A549 (cell line): ENCODE measurements at regions not wholly inside any gene's neighbourhood (a gene's known extent, or its start where the extent isn't known, plus 50 kb on each side); places are given as distances from the start of the nearest gene placed in this dataset.

Experiments
- EP300 ChIP-seq, 2 experiments: fragments of >200 bp; sonication (Bioruptor Twin); formaldehyde crosslinking; IDR thresholded peaks; 2 replicates in 1 of 2; 3 replicates in 1 of 2; pipeline ENCODE4 v1.6.1; 2016 to 2017
- MAFK ChIP-seq: fragments of 450-650 bp; IDR thresholded peaks from 2 replicates; pipeline ENCODE4 v1.6.1; 2014; ENCODE audit not compliant: partially characterized antibody
- POLR2A ChIP-seq: IDR thresholded peaks from 2 replicates; pipeline ENCODE4 v1.6.1; 2012; ENCODE audit warnings: mild to moderate bottlenecking, low read length
- TF ChIP-seq, protein P1 (sequence below): fragments of >200 bp; sonication (Bioruptor Twin); formaldehyde crosslinking; IDR thresholded peaks from 3 replicates; pipeline ENCODE4 v1.5.1; 2016

DNA sequence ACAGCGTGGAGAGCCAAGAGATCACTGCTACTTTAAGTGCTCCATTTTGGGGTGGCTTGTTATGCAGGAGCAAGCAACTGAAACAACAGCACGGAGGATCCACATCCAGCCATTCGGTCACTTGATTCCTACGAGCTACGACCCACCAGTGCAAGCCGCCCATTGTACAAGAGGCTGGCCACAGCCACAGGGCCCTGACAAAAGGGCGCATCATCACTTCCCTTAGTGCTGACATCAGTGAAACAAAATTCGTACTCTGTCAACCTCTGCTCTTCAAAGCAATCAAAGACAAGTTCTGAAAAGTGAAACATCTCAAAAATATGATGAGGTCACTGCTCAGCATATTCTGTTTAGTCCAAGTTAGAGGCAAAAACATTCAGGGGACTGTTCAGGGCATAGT is 168.4 kb downstream of the GADD45G start:
- TF ChIP-seq POLR2A (no peak), MAFK (no peak), EP300 (IDR thresholded peaks at IDR 0.05) (no peak)
- TF ChIP-seq, protein P1, sequence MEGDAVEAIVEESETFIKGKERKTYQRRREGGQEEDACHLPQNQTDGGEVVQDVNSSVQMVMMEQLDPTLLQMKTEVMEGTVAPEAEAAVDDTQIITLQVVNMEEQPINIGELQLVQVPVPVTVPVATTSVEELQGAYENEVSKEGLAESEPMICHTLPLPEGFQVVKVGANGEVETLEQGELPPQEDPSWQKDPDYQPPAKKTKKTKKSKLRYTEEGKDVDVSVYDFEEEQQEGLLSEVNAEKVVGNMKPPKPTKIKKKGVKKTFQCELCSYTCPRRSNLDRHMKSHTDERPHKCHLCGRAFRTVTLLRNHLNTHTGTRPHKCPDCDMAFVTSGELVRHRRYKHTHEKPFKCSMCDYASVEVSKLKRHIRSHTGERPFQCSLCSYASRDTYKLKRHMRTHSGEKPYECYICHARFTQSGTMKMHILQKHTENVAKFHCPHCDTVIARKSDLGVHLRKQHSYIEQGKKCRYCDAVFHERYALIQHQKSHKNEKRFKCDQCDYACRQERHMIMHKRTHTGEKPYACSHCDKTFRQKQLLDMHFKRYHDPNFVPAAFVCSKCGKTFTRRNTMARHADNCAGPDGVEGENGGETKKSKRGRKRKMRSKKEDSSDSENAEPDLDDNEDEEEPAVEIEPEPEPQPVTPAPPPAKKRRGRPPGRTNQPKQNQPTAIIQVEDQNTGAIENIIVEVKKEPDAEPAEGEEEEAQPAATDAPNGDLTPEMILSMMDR, result no peak
